ENCODE measurements at regions not wholly inside any gene's neighbourhood (a gene's known extent, or its start where the extent isn't known, plus 50 kb on each side); places are given as distances from the start of the nearest gene placed in this dataset.

GRCh38 chr3:164488893-164489292, 589.4 kb downstream of the SI start:
- TF ChIP-seq CREB1 (IDR thresholded peaks at IDR 0.05; ENCODE audit: low read depth) (no peak), TCF12 (IDR thresholded peaks at IDR 0.05; ENCODE audit: low read depth) (no peak), TAF1 (IDR thresholded peaks at IDR 0.05; ENCODE audit: low read depth) (no peak), NFIC (IDR thresholded peaks at IDR 0.05) (no peak), ZBTB7A (IDR thresholded peaks at IDR 0.05; ENCODE audit: low read depth) (no peak)

- TF ChIP-seq TCF12 (IDR thresholded peaks at IDR 0.05; ENCODE audit: low read depth) (no peak), ZBTB7A (IDR thresholded peaks at IDR 0.05; ENCODE audit: low read depth) (no peak), FOXM1 (IDR thresholded peaks at IDR 0.05; ENCODE audit: borderline replicate concordance, low read depth) (no peak), CREB1 (IDR thresholded peaks at IDR 0.05; ENCODE audit: low read depth) (no peak), REST (IDR thresholded peaks at IDR 0.05; ENCODE audit: low read depth) (no peak), MAX (IDR thresholded peaks at IDR 0.05) (no peak), USF1 (IDR thresholded peaks at IDR 0.05) (no peak), TAF1 (IDR thresholded peaks at IDR 0.05; ENCODE audit: low read depth) (no peak), EP300 (IDR thresholded peaks at IDR 0.05; ENCODE audit: borderline replicate concordance) (no peak), TEAD4 (IDR thresholded peaks at IDR 0.05) (no peak), YY1 (IDR thresholded peaks at IDR 0.05; ENCODE audit: low read depth) (no peak), NFIC (IDR thresholded peaks at IDR 0.05) (no peak)
Measured at GRCh38 chr3:164486150-164486549, 592.1 kb downstream of the SI start.

GRCh38 chr3:164479978-164480377, 598.3 kb downstream of the SI start:
- no peak for TF ChIP-seq TEAD4 (IDR thresholded peaks at IDR 0.05)
- no peak for TF ChIP-seq EGR1 (IDR thresholded peaks at IDR 0.05)
- TF ChIP-seq CREB1 (IDR thresholded peaks at IDR 0.05; ENCODE audit: low read depth) = no peak
- TF ChIP-seq RAD21 (IDR thresholded peaks at IDR 0.05; ENCODE audit: low read depth) = no peak
- TF ChIP-seq EP300 (IDR thresholded peaks at IDR 0.05; ENCODE audit: borderline replicate concordance) = no peak
- TF ChIP-seq FOXM1 (IDR thresholded peaks at IDR 0.05; ENCODE audit: borderline replicate concordance, low read depth) = no peak
- TF ChIP-seq REST (IDR thresholded peaks at IDR 0.05; ENCODE audit: low read depth) = no peak
- TF ChIP-seq YY1 (IDR thresholded peaks at IDR 0.05; ENCODE audit: low read depth) = no peak
- no peak for TF ChIP-seq MAX (IDR thresholded peaks at IDR 0.05)
- TF ChIP-seq TCF12 (IDR thresholded peaks at IDR 0.05; ENCODE audit: low read depth) = no peak
- no peak for TF ChIP-seq CEBPB (IDR thresholded peaks at IDR 0.05)
- TF ChIP-seq USF1 (IDR thresholded peaks at IDR 0.05) = no peak
- no peak for TF ChIP-seq NFIC (IDR thresholded peaks at IDR 0.05)
- TF ChIP-seq ZBTB7A (IDR thresholded peaks at IDR 0.05; ENCODE audit: low read depth) = no peak

GRCh38 chr3:164479406-164479805, 598.9 kb downstream of the SI start:
- no peak for TF ChIP-seq CEBPB (IDR thresholded peaks at IDR 0.05)
- no peak for TF ChIP-seq FOXM1 (IDR thresholded peaks at IDR 0.05; ENCODE audit: borderline replicate concordance, low read depth)
- no peak for TF ChIP-seq CREB1 (IDR thresholded peaks at IDR 0.05; ENCODE audit: low read depth)
- no peak for TF ChIP-seq TCF12 (IDR thresholded peaks at IDR 0.05; ENCODE audit: low read depth)
- no peak for TF ChIP-seq ZBTB7A (IDR thresholded peaks at IDR 0.05; ENCODE audit: low read depth)
- TF ChIP-seq YY1 (IDR thresholded peaks at IDR 0.05; ENCODE audit: low read depth) = no peak
- TF ChIP-seq EGR1 (IDR thresholded peaks at IDR 0.05) = no peak
- no peak for TF ChIP-seq TAF1 (IDR thresholded peaks at IDR 0.05; ENCODE audit: low read depth)
- no peak for TF ChIP-seq TEAD4 (IDR thresholded peaks at IDR 0.05)
- TF ChIP-seq NFIC (IDR thresholded peaks at IDR 0.05) = no peak
- TF ChIP-seq REST (IDR thresholded peaks at IDR 0.05; ENCODE audit: low read depth) = no peak
- TF ChIP-seq MAX (IDR thresholded peaks at IDR 0.05) = no peak
- TF ChIP-seq USF1 (IDR thresholded peaks at IDR 0.05) = no peak
- no peak for TF ChIP-seq EP300 (IDR thresholded peaks at IDR 0.05; ENCODE audit: borderline replicate concordance)
- no peak for TF ChIP-seq RAD21 (IDR thresholded peaks at IDR 0.05; ENCODE audit: low read depth)
